OCI-LY1 (cell line): ENCODE measurements at regions not wholly inside any gene's neighbourhood (a gene's known extent, or its start where the extent isn't known, plus 50 kb on each side); places are given as distances from the start of the nearest gene placed in this dataset.
"Not testable (repeated sequence)": the region's sequence is repeated elsewhere in the genome, so short reads cannot be mapped to it uniquely, and the experiment has no call there.

Experiments
- H2AFZ ChIP-seq: fragments of 200-600 bp; sonication (generic), shearing (Covaris generic); 2 replicates; pipeline ENCODE4 v1.6.0; 2014; ENCODE audit warnings: antibody characterized with exemption, mild to moderate bottlenecking, low read length
- H3F3A ChIP-seq: fragments of 200-600 bp; sonication (generic), shearing (Covaris generic); 2 replicates; pipeline ENCODE4 v1.6.0; 2014; ENCODE audit warnings: mild to moderate bottlenecking, antibody characterized with exemption, low read length, moderate library complexity; ENCODE audit not compliant: insufficient read depth
- H3K27ac ChIP-seq: fragments of 200-600 bp; sonication (generic); 2 replicates; pipeline ENCODE4 v1.5.1; 2014; ENCODE audit warnings: low read length, mixed run types, mild to moderate bottlenecking, low read depth; ENCODE audit not compliant: poor library complexity, severe bottlenecking
- H3K27me3 ChIP-seq: fragments of 200-600 bp; sonication (generic); 2 replicates; pipeline ENCODE4 v1.6.0; 2014; ENCODE audit warnings: antibody characterized with exemption, mild to moderate bottlenecking, low read length, moderate library complexity; ENCODE audit not compliant: insufficient read depth
- H3K36me3 ChIP-seq: fragments of 200-600 bp; sonication (generic); 2 replicates; pipeline ENCODE4 v1.6.1; 2014; ENCODE audit warnings: mild to moderate bottlenecking, antibody characterized with exemption, low read length, moderate library complexity, mixed read lengths; ENCODE audit not compliant: insufficient read depth
- H3K4me1 ChIP-seq: fragments of 200-600 bp; sonication (generic); 2 replicates; pipeline ENCODE4 v1.5.1; 2014; ENCODE audit warnings: mild to moderate bottlenecking, low read length, moderate library complexity; ENCODE audit not compliant: insufficient read depth, severe bottlenecking
- H3K4me2 ChIP-seq: fragments of 200-600 bp; sonication (generic), shearing (Covaris generic); 2 replicates; pipeline ENCODE4 v1.6.1; 2014; ENCODE audit warnings: low read length
- H3K4me3 ChIP-seq: fragments of 200-600 bp; sonication (generic); 2 replicates; pipeline ENCODE4 v1.5.1; 2014; ENCODE audit warnings: low read length, low read depth, mild to moderate bottlenecking, mixed read lengths; ENCODE audit not compliant: poor library complexity, severe bottlenecking
- H3K79me2 ChIP-seq: fragments of 200-600 bp; shearing (Covaris generic); 2 replicates; pipeline ENCODE4 v1.6.1; 2016; ENCODE audit warnings: mixed run types, low read length, mixed read lengths; ENCODE audit not compliant: insufficient read depth
- H3K9ac ChIP-seq: fragments of 200-600 bp; sonication (generic), shearing (Covaris generic); 2 replicates; pipeline ENCODE4 v1.6.1; 2014; ENCODE audit warnings: mild to moderate bottlenecking, low read length, mixed read lengths
- H3K9me2 ChIP-seq: fragments of 200-600 bp; sonication (generic), shearing (Covaris generic); 2 replicates; pipeline ENCODE4 v1.6.1; 2014; ENCODE audit warnings: low read depth, mild to moderate bottlenecking, low read length, mixed read lengths
- H3K9me3 ChIP-seq: fragments of 200-600 bp; shearing (Covaris generic); 2 replicates; pipeline ENCODE4 v1.6.1; 2014; ENCODE audit warnings: low read length, mixed read lengths
- H4K20me1 ChIP-seq: fragments of 200-600 bp; sonication (generic), shearing (Covaris generic); 2 replicates; pipeline ENCODE4 v1.6.0; 2016; ENCODE audit warnings: mild to moderate bottlenecking, low read length; ENCODE audit not compliant: insufficient read depth
- EZH2 ChIP-seq: fragments of 200-600 bp; sonication (generic), shearing (Covaris generic); IDR thresholded peaks from 2 replicates; pipeline ENCODE4 v1.8.0; 2017; ENCODE audit warnings: borderline replicate concordance, mixed run types, mild to moderate bottlenecking, antibody characterized with exemption, low read length, moderate library complexity, mixed read lengths
- TF ChIP-seq, protein P1 (sequence below): fragments of 200-600 bp; sonication (generic), shearing (Covaris generic); IDR thresholded peaks from 2 replicates; pipeline ENCODE4 v1.5.1; 2017; ENCODE audit warnings: mild to moderate bottlenecking, antibody characterized with exemption, low read length, moderate library complexity, mixed read lengths

DNA sequence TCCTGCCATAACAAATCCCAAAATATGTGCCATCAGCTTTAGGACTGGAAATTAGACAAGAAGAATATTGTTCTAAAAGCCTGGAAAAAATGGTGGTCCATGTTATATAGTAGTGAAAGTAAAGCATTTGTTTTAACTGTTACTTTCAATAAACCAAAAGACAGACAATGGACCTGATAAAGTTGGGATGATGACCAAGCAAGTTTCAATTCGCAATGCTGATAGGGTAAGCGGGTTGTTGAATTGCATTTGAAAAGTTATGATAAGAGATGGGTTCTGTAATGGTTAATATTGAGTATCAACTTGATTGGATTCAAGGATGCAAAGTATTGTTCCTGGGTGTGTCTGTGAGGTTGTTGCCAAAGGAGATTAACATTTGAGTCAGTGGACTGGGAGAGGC, 131.9 kb upstream of the ZC3H12C start:
- no peak overlapping the region for H3K27ac ChIP-seq
- H3K9me2 ChIP-seq = no peaks in the 10 kb centered on the region
- no peak overlapping the region for H3K4me3 ChIP-seq
- no peaks in the 10 kb centered on the region for H3K4me1 ChIP-seq
- no peaks in the 10 kb centered on the region for H3K9me3 ChIP-seq
- H3K79me2 ChIP-seq = no peaks in the 10 kb centered on the region
- no peak for TF ChIP-seq EZH2
- TF ChIP-seq, protein P1, sequence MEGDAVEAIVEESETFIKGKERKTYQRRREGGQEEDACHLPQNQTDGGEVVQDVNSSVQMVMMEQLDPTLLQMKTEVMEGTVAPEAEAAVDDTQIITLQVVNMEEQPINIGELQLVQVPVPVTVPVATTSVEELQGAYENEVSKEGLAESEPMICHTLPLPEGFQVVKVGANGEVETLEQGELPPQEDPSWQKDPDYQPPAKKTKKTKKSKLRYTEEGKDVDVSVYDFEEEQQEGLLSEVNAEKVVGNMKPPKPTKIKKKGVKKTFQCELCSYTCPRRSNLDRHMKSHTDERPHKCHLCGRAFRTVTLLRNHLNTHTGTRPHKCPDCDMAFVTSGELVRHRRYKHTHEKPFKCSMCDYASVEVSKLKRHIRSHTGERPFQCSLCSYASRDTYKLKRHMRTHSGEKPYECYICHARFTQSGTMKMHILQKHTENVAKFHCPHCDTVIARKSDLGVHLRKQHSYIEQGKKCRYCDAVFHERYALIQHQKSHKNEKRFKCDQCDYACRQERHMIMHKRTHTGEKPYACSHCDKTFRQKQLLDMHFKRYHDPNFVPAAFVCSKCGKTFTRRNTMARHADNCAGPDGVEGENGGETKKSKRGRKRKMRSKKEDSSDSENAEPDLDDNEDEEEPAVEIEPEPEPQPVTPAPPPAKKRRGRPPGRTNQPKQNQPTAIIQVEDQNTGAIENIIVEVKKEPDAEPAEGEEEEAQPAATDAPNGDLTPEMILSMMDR = no peak
- no peaks in the 10 kb centered on the region for H3F3A ChIP-seq
- no peak overlapping the region for H3K4me2 ChIP-seq
- no peaks in the 10 kb centered on the region for H3K36me3 ChIP-seq
- no peaks in the 10 kb centered on the region for H4K20me1 ChIP-seq
- H3K9ac ChIP-seq = no peak overlapping the region
- no peaks in the 10 kb centered on the region for H3K27me3 ChIP-seq
- no peak overlapping the region for H2AFZ ChIP-seq

DNA sequence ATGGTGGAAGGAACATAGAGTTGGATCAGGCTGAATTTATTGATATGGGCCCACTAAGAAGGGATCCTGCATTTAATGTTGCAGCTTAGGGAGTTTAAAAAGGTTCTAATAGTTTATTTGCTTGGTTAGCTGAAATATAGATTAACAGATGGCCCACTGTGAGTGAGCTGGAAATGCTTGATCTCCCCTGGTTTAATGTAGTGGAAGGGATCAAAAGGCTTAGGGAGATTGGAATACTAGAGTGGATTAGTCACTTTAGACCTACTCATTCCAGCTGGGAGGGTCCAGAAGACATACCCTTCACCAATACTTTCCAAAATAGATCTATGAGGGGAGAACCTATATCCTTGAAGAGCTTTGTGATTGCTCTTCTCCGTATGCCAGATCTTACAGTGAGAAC, 130.1 kb upstream of the ZC3H12C start:
- H3K79me2 ChIP-seq = no peaks in the 10 kb centered on the region
- no peak for TF ChIP-seq EZH2
- TF ChIP-seq, protein P1 = no peak
- H3K9me3 ChIP-seq = no peaks in the 10 kb centered on the region
- H2AFZ ChIP-seq = no peak overlapping the region
- H3K4me1 ChIP-seq = no peaks in the 10 kb centered on the region
- H4K20me1 ChIP-seq = no peaks in the 10 kb centered on the region
- H3K27ac ChIP-seq = no peak overlapping the region
- H3K4me3 ChIP-seq = no peak overlapping the region
- no peaks in the 10 kb centered on the region for H3F3A ChIP-seq
- H3K36me3 ChIP-seq = no peaks in the 10 kb centered on the region
- H3K4me2 ChIP-seq = no peak overlapping the region
- H3K27me3 ChIP-seq = no peaks in the 10 kb centered on the region
- no peak overlapping the region for H3K9ac ChIP-seq
- no peaks in the 10 kb centered on the region for H3K9me2 ChIP-seq

DNA sequence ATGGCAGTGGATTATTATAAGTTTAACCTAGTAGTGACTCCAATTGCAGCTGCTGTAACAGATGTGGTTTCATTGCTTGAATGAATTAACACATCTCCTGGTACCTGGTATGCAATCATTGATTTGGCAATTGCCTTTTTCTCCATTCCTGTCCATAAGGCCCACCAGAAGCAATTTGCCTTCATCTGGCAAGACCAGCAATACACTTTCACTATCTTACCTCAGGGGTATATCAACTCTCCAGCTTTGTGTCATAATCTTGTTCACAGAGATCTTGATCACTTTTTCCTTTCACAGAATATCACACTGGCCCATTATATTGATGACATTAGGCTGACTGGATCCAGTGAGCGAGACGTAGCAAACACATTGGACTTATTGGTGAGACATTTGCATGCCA, 128.7 kb upstream of the ZC3H12C start:
- no peaks in the 10 kb centered on the region for H3K79me2 ChIP-seq
- TF ChIP-seq, protein P1 = no peak
- TF ChIP-seq EZH2 = no peak

DNA sequence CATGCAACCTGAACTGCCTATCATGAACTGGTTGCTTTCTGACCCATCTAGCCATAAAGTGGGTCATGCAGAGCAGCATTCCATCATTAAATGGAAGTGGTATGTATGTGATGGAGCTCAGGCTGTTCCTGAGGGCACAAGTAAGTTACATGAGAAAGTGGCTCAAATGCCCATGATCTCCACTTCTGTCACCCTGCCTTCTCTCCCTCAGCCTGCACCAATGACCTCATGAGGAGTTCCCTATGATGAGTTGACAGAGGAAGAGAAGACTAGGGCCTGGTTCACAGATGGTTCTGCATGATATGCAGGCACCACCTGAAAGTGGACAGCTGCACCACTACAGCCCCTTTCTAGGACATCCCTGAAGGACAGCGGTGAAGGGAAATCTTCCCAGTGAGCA, 127.7 kb upstream of the ZC3H12C start:
- H3K4me3 ChIP-seq, H3K27ac ChIP-seq, H4K20me1 ChIP-seq, H3K9me2 ChIP-seq, H3K36me3 ChIP-seq, H3K9me3 ChIP-seq, H3K4me1 ChIP-seq, H3K4me2 ChIP-seq, H3K9ac ChIP-seq, H3F3A ChIP-seq, H2AFZ ChIP-seq, H3K79me2 ChIP-seq, H3K27me3 ChIP-seq: not testable (repeated sequence)

More for the DNA sequence above, 128.7 kb upstream of the ZC3H12C start:
- H4K20me1 ChIP-seq = no peaks in the 10 kb centered on the region
- no peak overlapping the region for H3K4me3 ChIP-seq
- H2AFZ ChIP-seq = no peak overlapping the region
- no peaks in the 10 kb centered on the region for H3K27me3 ChIP-seq
- H3F3A ChIP-seq = no peaks in the 10 kb centered on the region
- no peaks in the 10 kb centered on the region for H3K9me3 ChIP-seq
- no peak overlapping the region for H3K27ac ChIP-seq
- H3K4me1 ChIP-seq = no peaks in the 10 kb centered on the region
- no peak overlapping the region for H3K9ac ChIP-seq
- 0 out of 2 replicates have a peak, but pooled peaks cover 2% of the 10 kb centered on the region for H3K9me2 ChIP-seq
- H3K4me2 ChIP-seq = no peak overlapping the region
- H3K36me3 ChIP-seq = no peaks in the 10 kb centered on the region

- H3K4me1 ChIP-seq, H3K79me2 ChIP-seq, H4K20me1 ChIP-seq, H3K27ac ChIP-seq, H3K27me3 ChIP-seq, H3K4me3 ChIP-seq, H3K9me3 ChIP-seq, H3K4me2 ChIP-seq, H3K9me2 ChIP-seq, H2AFZ ChIP-seq, H3K9ac ChIP-seq, H3K36me3 ChIP-seq, H3F3A ChIP-seq: not testable (repeated sequence)
Observed at GRCh38 chr11:109965926-109966325, 127.3 kb upstream of the ZC3H12C start.

GRCh38 chr11:109967136-109967535, 126.1 kb upstream of the ZC3H12C start:
- H3K79me2 ChIP-seq, H3K4me1 ChIP-seq, H3K9me2 ChIP-seq, H3K9me3 ChIP-seq, H3K4me2 ChIP-seq, H3F3A ChIP-seq, H3K27ac ChIP-seq, H3K27me3 ChIP-seq, H2AFZ ChIP-seq, H4K20me1 ChIP-seq, H3K36me3 ChIP-seq, H3K9ac ChIP-seq, H3K4me3 ChIP-seq: not testable (repeated sequence)
